ENCODE measurements at regions not wholly inside any gene's neighbourhood (a gene's known extent, or its start where the extent isn't known, plus 50 kb on each side); places are given as distances from the start of the nearest gene placed in this dataset.

- no peak for DNase-seq
These were observed 542.3 kb upstream of the TNP1 start for GRCh38 chr2:217402144-217402543.

- DNase-seq = no peak
These were observed 539.4 kb upstream of the TNP1 start for GRCh38 chr2:217399291-217399690.

- no peak for DNase-seq
These were observed 539.0 kb upstream of the TNP1 start for GRCh38 chr2:217398860-217399259.

DNA sequence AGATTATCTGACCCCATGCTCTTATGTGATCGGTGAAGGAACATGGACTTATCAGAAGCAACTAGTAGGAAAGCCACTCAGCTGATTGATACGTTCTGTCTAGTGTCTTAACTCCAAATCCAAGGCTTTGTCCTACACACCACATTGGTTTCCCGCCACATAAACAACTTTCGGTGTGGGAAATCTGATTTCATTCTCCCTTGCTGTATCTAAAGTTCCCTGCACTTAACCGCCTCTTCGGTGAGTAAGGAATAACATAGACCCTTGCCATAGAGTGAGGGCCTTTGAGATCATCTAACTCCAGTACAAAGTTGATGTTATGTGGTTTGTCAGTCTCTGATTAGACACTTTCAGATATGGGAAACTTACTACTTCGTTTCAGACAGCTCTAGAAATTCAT, 538.2 kb upstream of the TNP1 start:
- no peak for DNase-seq

DNA sequence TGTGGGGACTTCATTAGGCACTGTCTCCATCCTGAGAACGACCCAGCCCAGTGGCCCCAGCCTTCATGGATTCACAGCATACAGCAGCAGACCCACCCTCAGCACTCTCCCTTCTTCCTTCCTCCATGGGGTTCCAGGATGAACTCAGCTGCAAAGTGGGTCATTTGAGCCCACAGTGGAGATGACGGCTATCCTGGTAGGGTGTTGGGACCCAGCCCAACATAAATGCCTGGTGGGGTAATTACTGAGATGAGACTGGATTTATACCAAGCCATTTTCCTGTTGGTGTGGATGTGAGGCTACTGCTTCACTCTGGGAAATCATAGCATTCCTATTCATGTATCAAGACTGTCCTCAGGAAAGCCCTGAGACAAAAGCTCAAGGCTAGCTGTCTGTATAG, 536.7 kb upstream of the TNP1 start:
- no peak for DNase-seq

DNA sequence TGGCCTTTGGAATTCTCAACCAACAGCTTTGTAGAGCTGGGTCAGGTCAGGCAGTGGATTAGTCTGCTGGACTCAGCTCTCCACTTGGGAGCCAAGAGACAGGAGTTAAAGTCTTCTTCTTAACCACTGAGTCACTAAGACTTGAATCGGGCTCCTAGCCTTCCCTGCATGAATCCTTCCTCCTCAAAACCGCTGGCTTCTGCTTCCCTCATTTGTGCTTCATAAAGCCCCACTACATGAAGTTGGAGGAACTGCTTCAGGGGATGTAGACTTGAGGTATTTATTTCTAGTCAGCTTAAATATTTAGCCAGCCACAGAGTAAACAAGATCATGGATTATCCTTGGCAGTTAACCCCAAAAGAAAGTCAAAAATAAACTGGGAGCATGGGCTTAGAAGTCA, 536.3 kb upstream of the TNP1 start:
- DNase-seq = no peak

- no peak for DNase-seq
These were observed 534.9 kb upstream of the TNP1 start for GRCh38 chr2:217394510-217395351.

DNA sequence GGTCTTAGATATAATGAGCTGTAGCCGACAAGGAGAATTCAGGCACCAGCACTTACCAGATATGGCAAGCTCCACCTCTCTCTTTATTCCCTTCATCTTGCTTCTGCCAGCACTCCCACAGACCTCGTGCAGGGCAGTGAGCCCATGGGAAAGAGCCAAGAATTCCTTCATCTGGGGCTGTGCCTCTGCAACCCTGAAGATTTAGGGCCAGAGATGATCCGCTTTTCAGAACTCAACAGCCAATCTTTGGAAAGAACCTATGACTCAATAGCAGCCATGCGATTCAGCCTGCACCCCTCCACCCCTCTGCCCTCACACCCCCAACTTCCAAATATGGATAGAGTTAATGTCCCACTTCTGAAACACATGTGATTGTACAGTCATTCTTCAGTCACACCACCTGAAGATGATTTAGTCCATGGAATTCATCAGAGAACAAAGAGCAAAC, 533.7 kb upstream of the TNP1 start:
- no peak for DNase-seq

GRCh38 chr2:217392930-217393584, 533.2 kb upstream of the TNP1 start:
- DNase-seq = no peak

DNA sequence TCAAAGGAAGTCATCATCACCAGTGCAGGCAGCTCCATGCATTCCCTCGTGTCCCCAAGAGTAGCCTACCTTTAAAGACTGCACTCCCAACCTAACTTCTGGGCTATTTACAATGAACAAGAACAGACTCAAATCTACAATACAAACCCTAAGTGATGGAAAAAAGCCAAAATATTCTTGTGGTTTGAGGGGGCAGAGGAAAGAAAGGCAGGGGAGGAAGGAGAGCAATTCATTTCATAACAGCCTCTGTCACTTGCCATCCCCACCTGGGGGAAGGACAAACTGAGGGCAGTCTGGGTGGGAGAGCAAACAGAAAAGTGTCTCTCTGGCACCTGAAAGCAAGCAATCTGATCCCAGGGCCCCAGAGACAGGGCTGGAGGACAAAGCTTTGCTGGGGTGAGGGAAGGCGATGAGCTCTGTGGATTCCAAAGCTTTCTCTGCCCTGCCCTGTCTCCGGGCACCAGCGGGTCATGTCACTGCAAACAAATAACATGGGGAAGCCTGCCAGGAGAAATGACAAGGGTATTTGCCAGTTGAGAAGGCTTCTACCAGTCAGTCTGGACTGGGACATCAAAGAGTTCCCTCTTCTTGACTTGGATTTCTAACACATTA, 528.0 kb upstream of the TNP1 start:
- no peak for DNase-seq

- DNase-seq = no peak
These were observed 526.2 kb upstream of the TNP1 start for GRCh38 chr2:217386041-217386440.

DNA sequence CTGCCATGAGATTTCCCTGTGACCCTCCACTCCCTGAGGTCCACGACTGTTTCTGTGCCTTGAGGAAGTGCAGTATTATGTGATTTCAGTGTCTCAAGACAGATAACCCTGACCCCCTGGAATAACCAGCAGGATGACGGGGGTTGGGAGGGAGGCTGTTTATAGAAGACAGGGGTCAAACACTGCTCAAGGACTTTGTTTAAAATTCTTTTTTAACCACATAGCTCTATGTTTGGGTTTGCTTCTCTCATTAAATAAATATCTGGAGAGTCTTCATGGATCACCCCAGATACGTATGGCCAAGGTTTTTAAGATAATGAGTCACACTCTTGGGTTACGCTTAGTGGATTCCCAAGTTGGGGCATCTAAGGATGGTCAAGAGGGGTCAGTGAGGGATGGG, 523.8 kb upstream of the TNP1 start:
- DNase-seq = no peak

GRCh38 chr2:217382794-217383193, 522.9 kb upstream of the TNP1 start:
- no peak for DNase-seq

DNA sequence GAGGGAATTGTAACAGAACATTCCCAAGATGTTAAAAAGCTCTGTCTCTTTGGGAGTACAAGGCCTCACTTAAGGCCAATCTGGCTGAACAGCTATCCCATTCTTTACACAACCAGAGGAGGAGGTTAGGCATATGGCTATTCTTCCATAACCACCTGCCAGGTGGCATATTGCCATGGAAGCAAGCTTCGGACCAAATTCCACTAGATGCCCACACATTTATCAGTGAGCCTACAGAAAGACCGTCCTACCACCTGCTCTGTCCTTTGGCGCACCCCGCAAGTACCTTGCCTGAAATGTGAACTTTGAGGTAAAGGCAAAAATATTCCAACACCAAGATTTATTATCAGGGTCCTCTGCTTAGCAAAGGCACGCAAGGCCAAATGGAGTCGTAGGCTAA, 519.9 kb upstream of the TNP1 start:
- DNase-seq = no peak

GRCh38 chr2:217372794-217373193, 512.9 kb upstream of the TNP1 start:
- DNase-seq = no peak

- no peak for DNase-seq
These were observed 511.9 kb upstream of the TNP1 start for GRCh38 chr2:217371781-217372213.

GRCh38 chr2:217370391-217370790, 510.5 kb upstream of the TNP1 start:
- DNase-seq = no peak

- no peak for DNase-seq
These were observed 507.6 kb upstream of the TNP1 start for GRCh38 chr2:217367464-217367863.

DNA sequence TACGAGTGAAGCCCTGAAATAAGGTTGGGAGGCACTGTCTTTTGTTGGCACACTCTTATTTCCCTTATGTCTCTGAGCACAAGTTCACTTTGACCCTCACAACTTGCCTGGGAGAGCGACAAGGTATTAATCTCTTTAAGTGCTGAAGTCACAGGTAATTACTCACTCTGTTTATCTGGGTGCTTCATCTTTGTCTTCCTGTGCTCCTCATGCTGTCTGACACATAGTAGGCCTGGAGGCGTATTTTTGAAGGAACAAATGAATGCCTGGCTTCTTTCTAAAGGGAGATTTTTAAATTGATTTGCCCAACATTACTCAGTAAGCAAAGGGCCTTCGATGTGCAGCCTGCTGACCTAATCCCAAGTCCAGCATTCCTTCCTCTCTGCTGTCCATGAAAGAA, 507.1 kb upstream of the TNP1 start:
- DNase-seq = no peak

- no peak for DNase-seq
These were observed 506.5 kb upstream of the TNP1 start for GRCh38 chr2:217366266-217366895.

- no peak for DNase-seq
These were observed 505.8 kb upstream of the TNP1 start for GRCh38 chr2:217365656-217366055.

- no peak for DNase-seq
These were observed 504.4 kb upstream of the TNP1 start for GRCh38 chr2:217364224-217364623.

GRCh38 chr2:217363470-217363869, 503.6 kb upstream of the TNP1 start:
- DNase-seq = peak; percentile 47

- no peak for DNase-seq
These were observed 502.8 kb upstream of the TNP1 start for GRCh38 chr2:217362710-217363109.

All from GF-D8 (cell line).